Heart right ventricle (tissue), 16 donors: ENCODE measurements at regions not wholly inside any gene's neighbourhood (a gene's known extent, or its start where the extent isn't known, plus 50 kb on each side); places are given as distances from the start of the nearest gene placed in this dataset.

Experiments
- ATAC-seq, 8 donors: fragments of 200-7000 bp; cut with Tn5 transposase; one replicate each; pipeline ENCODE4 v1.9.1; 2020; ENCODE audit warnings: mild to moderate bottlenecking in 8 of 8, moderate library complexity in 8 of 8, moderate number of reproducible peaks in 1 of 8
- DNase-seq, 2 donors: peaks; one replicate each; pipeline ENCODE4 v3.0.0-alpha.2; 2020
- H3K27ac ChIP-seq, 10 donors: fragments of 200-600 bp; sonication (generic) in 2 of 10; one replicate each; pipeline versions ENCODE4 v1.5.0 to v1.8.0; 2020 to 2022; ENCODE audit warnings: mild to moderate bottlenecking in 3 of 10
- H3K27me3 ChIP-seq, 7 donors: fragments of 200-600 bp; one replicate each; pipeline ENCODE4 v1.8.0; 2021 to 2022; ENCODE audit warnings: mild to moderate bottlenecking in 2 of 7
- H3K36me3 ChIP-seq, 9 donors: fragments of 200-600 bp; sonication (generic) in 1 of 9; one replicate each; pipeline versions ENCODE4 v1.5.0 to v1.8.0; 2020 to 2022; ENCODE audit warnings: mild to moderate bottlenecking in 2 of 9
- H3K4me1 ChIP-seq, 9 donors: fragments of 200-600 bp; sonication (generic) in 1 of 9; one replicate each; pipeline versions ENCODE4 v1.5.0 to v1.8.0; 2020 to 2022; ENCODE audit warnings: mild to moderate bottlenecking in 4 of 9
- H3K4me3 ChIP-seq, 10 donors: fragments of 200-600 bp; sonication (generic) in 2 of 10; one replicate each; pipeline versions ENCODE4 v1.5.0 to v1.8.0; 2020 to 2022; ENCODE audit warnings: mild to moderate bottlenecking in 7 of 10, moderate library complexity in 2 of 10
- H3K9me3 ChIP-seq, 11 donors: fragments of 200-600 bp in 10 of 11; sonication (generic) in 2 of 11; one replicate each; pipeline versions ENCODE4 v1.5.0 to v1.8.0; 2013 to 2022; ENCODE audit warnings: mild to moderate bottlenecking in 2 of 11, control low read depth in 1 of 11, moderate library complexity in 1 of 11
- CTCF ChIP-seq, 9 donors: fragments of 200-600 bp; sonication (generic) in 2 of 9; IDR thresholded peaks; one replicate each; pipeline versions ENCODE4 v1.5.0 to v1.8.0; 2021 to 2022; ENCODE audit warnings: antibody characterized with exemption in 9 of 9, mild to moderate bottlenecking in 5 of 9, moderate library complexity in 1 of 9
- WGBS, 2 donors: extraction: QIAGEN DNeasy Blood & Tissue Kit; methylation state at CpG; one replicate each; pipeline ENCODE4 v1.1.7; 2013; ENCODE audit warnings: inconsistent platforms in 1 of 2; 5-methylcytosine and 5-hydroxymethylcytosine counted together
- intact Hi-C, 10 donors: fragments of 100-400 bp; cut with DNase I; formaldehyde crosslinking; loops; one replicate each; pipeline versions ENCODE4 v1.11.1 to v1.14.2; 2022
- donor health status: Arrhythmogenic right ventricular cardiomyopathy.
- donor health status: ischemic (EF 13 %, LVEDD 7.1; RV severe dilation, severe dysfunction).
- donor health status: healthy with polysubstance abuse.
- donor health status: DM: no; HTN: yes; CAD: no.
- donor health status: DM: no; HTN: no; CAD: no.
- donor health status: ischemic (EF 25% LVEDD 6.9; RV normal size, moderate dysfunction).
- donor health status: ischemic (EF 25% LVEDD 5.7; RV mildly dilated, moderate dysfunction).
- donor health status: healthy.
- donor health status: DM: yes; HTN: yes; CAD: no.
- donor health status: Ischemic cardiomyopathy.
- donor health status: ischemic (EF 35%, LVEDD 5.7; RV mildly dilated, moderate dysfunction).
- donor health status: nonischemic (EF 11% LVEDD 7.7; RV severe dilation, severe dysfunction).
- donor health status: DM: yes; HTN: yes; CAD: no.
- donor health status: PGD.
- donor health status: ischemic (EF 29% LVEDD 5.4; RV normal size, mild dysfunction).
- donor health status: nonischemic (EF 23%, LVEDD 6.1; RV moderate dilation, normal function).

DNA sequence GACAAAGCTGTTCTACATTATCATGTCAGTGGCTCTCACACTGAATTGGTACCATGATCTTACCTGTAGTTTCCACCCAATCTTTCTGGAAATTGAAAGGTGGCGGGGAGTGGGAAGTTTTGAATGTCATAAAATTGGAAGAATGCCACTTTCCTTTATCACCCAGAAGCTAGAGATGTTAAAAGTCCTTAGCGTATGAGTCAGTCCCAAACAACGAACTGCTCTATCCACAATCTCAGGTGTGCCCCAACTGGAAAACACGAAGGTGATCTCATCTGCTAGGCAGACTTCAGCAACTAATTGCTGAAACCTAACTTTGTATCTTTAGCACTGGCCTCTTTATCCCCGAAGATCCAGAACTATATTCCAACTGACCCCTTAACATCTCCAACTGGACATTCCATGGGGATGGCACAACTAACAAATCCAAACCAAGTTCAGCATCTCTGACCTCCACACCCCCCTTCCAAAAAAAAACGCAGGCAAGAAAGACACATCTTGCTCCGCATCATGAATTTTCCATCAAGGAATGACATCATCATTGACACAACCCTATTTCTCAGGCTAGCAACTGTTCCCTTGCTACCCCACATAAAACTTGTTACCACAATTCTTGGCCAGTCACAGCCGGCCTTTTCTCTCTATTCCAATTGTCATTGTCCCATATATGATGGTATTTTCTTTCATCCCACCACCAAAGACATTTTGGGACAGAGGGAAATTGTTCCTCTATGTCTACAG is 175.4 kb downstream of the KLF12 start:
- no peak overlapping the region for H3K4me3 ChIP-seq
- no peaks in the 10 kb centered on the region for H3K27me3 ChIP-seq
- H3K27ac ChIP-seq, result no peak overlapping the region
- H3K36me3 ChIP-seq, result no peaks in the 10 kb centered on the region
- TF ChIP-seq CTCF (IDR thresholded peaks at IDR 0.05), result no peak
- peaks cover 3 to 45% (median 23%) of the 10 kb centered on the region in 9 donors for H3K4me1 ChIP-seq
- DNase-seq (no peak), ATAC-seq (no peak)
- WGBS, 2 donors, result 82 to 84% methylated on average over 8 of the region's 8 CpGs
- intact Hi-C loops, result no loop called here
- H3K9me3 ChIP-seq, result peaks cover 0 to 9% (median 0%) of the 10 kb centered on the region in 11 donors

DNA sequence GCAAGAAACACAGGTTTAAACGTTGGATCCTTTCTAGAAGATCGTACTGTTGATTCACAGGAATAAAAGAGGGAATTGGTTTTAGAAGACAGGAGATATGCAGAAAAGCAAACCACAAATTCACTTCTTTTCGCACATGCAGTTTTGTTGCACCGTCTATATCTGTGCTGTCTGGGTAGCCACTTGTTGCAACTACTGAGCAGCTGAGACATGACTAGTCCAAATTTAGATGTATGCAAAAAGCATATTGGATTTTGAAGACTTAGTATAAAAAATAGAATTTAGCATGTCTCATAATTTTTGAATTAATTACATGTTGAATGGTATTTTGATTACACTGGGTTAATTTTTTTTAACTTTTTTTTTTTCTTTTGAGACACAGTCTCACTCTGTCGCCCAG is 176.3 kb downstream of the KLF12 start:
- Histone ChIP-seq H3K27me3 (no peaks in the 10 kb centered on the region), H3K9me3 (peaks cover 0 to 9% (median 0%) of the 10 kb centered on the region in 11 donors), H3K4me1 (peaks cover 3 to 45% (median 23%) of the 10 kb centered on the region in 9 donors), H3K36me3 (no peaks in the 10 kb centered on the region), H3K27ac (no peak overlapping the region), H3K4me3 (no peak overlapping the region)
- intact Hi-C loops, result no loop called here
- 95 to 96% methylated on average over 5 of the region's 5 CpGs for WGBS, 2 donors
- ATAC-seq (no peak), DNase-seq (no peak)
- no peak for TF ChIP-seq CTCF (IDR thresholded peaks at IDR 0.05)

DNA sequence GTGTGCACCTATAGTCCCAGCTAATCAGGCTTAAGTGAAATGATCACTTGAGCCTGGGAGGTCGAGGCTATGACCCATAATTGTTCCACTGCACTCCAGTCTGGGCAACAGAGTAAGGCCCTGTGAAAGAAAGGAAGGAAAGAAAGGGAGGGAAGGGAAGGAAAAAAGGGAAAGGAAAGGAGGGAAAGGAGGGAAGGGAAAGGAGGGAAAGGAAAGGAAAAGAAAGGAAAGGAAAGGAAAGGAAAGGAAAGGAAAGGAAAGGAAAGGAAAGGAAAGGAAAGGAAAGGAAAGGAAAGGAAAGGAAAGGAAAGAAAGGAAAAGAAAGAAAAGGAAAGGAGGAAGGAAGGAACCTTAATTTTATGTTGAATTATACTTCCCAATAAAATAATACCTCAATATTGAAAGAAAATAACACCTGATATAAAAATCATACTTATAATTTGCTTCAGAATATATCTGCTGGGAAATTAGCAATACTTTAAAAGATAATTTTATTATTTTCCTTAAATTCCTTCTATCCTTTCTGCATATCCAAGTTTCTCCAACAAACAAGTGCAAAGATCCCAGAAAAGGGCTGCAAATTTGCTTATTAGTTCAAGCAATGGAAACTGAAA is 177.3 kb downstream of the KLF12 start:
- no peak for TF ChIP-seq CTCF (IDR thresholded peaks at IDR 0.05)
- intact Hi-C loops, result no loop called here
- H3K4me1 ChIP-seq, result peaks cover 3 to 45% (median 23%) of the 10 kb centered on the region in 9 donors

GRCh38 chr13:73955977-73956500 is 178.2 kb downstream of the KLF12 start:
- Histone ChIP-seq H3K4me1 (peaks cover 0 to 40% (median 25%) of the 10 kb centered on the region in 9 donors), H3K27me3 (no peaks in the 10 kb centered on the region), H3K36me3 (no peaks in the 10 kb centered on the region), H3K4me3 (no peak overlapping the region), H3K9me3 (no peaks in the 10 kb centered on the region), H3K27ac (peak overlapping the region in 2 of 10 donors; percentile 8 to 11)
- intact Hi-C loops, result no loop called here
- TF ChIP-seq CTCF (IDR thresholded peaks at IDR 0.05), result no peak
- 50 to 65% methylated on average over 2 of the region's 2 CpGs for WGBS, 2 donors
- DNase-seq, result no peak
- ATAC-seq, result peak in 1 of 8 donors; percentile 34

More for the DNA sequence above, 177.3 kb downstream of the KLF12 start:
- 92 to 93% methylated on average over 1 of the region's 1 CpG for WGBS, 2 donors
- Histone ChIP-seq H3K36me3 (no peaks in the 10 kb centered on the region), H3K27me3 (no peaks in the 10 kb centered on the region), H3K4me3 (no peak overlapping the region), H3K9me3 (peaks cover 0 to 4% (median 0%) of the 10 kb centered on the region in 11 donors), H3K27ac (no peak overlapping the region)
- ATAC-seq (no peak), DNase-seq (no peak)
